GM21737 (cell line): ENCODE measurements at regions not wholly inside any gene's neighbourhood (a gene's known extent, or its start where the extent isn't known, plus 50 kb on each side); places are given as distances from the start of the nearest gene placed in this dataset.

Experiments
- ATAC-seq: cut with Tn5 transposase; IDR thresholded peaks from one replicate; pipeline ENCODE4 v1.9.1; 2021; ENCODE audit warnings: mild to moderate bottlenecking, moderate library complexity; ENCODE audit not compliant: unreplicated experiment

GRCh38 chr11:11081776-11082175, 223.9 kb upstream of the ZBED5 start:
- no peak for ATAC-seq

GRCh38 chr11:11081288-11081687, 223.4 kb upstream of the ZBED5 start:
- ATAC-seq: no peak

GRCh38 chr11:11078344-11079086, 220.7 kb upstream of the ZBED5 start:
- ATAC-seq: no peak

GRCh38 chr11:11077898-11078297, 220.0 kb upstream of the ZBED5 start:
- no peak for ATAC-seq

- ATAC-seq: no peak
Observed at GRCh38 chr11:11076879-11077278, 219.0 kb upstream of the ZBED5 start.

- ATAC-seq: no peak
Observed at GRCh38 chr11:11076276-11076675, 218.4 kb upstream of the ZBED5 start.

GRCh38 chr11:11075515-11076171, 217.8 kb upstream of the ZBED5 start:
- ATAC-seq: no peak

- ATAC-seq: no peak
Observed at GRCh38 chr11:11074686-11075335, 217.0 kb upstream of the ZBED5 start.

GRCh38 chr11:11073996-11074395, 216.1 kb upstream of the ZBED5 start:
- no peak for ATAC-seq

- ATAC-seq: no peak
Observed at GRCh38 chr11:11072067-11072466, 214.2 kb upstream of the ZBED5 start.

GRCh38 chr11:11071486-11071885, 213.6 kb upstream of the ZBED5 start:
- no peak for ATAC-seq

GRCh38 chr11:11070976-11071375, 213.1 kb upstream of the ZBED5 start:
- ATAC-seq: no peak

- ATAC-seq: no peak
Observed at GRCh38 chr11:11069841-11070835, 212.3 kb upstream of the ZBED5 start.

- ATAC-seq: no peak
Observed at GRCh38 chr11:11068113-11068512, 210.3 kb upstream of the ZBED5 start.

- ATAC-seq: no peak
Observed at GRCh38 chr11:11065396-11065795, 207.5 kb upstream of the ZBED5 start.

GRCh38 chr11:11057472-11057854, 199.6 kb upstream of the ZBED5 start:
- no peak for ATAC-seq

- ATAC-seq: no peak
Observed at GRCh38 chr11:11056749-11057471, 199.1 kb upstream of the ZBED5 start.

GRCh38 chr11:11056316-11056715, 198.5 kb upstream of the ZBED5 start:
- no peak for ATAC-seq

GRCh38 chr11:11047851-11048610, 190.2 kb upstream of the ZBED5 start:
- ATAC-seq: no peak

- no peak for ATAC-seq
Observed at GRCh38 chr11:11046781-11047180, 188.9 kb upstream of the ZBED5 start.
